ENCODE measurements at regions not wholly inside any gene's neighbourhood (a gene's known extent, or its start where the extent isn't known, plus 50 kb on each side); places are given as distances from the start of the nearest gene placed in this dataset.

DNA sequence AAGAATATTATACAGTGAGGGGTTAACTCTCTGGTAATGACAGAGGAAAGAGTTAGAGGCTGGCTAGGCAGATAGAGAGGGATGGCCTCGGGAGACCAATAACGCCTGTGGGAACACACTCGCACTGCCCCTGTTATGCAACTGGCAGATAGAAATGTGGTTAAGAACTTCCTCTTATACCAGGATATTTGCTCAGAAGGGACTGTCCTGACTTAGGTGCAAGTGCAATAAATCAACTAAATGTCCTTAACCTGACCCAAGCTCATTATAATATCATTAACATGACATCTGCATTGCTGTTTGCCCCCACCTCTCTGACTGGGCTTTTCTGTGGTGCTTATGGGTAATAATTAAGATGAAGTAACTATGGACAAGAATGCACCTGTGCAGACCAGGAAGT lies 1518.0 kb downstream of the NCAM2 start:
- no peaks in the 10 kb centered on the region for H3F3A ChIP-seq (ENCODE audit: insufficient read depth)
- no peak overlapping the region for H3K4me2 ChIP-seq (ENCODE audit: low read depth, low read length, poor library complexity, severe bottlenecking)
- H3K27ac ChIP-seq (ENCODE audit: low read depth, low read length), result no peak overlapping the region
- H4K20me1 ChIP-seq (ENCODE audit: low read depth, low read length), result no peaks in the 10 kb centered on the region
- no peaks in the 10 kb centered on the region; the same call in 1 of the 2 replicates for H3K36me3 ChIP-seq (ENCODE audit: low read length)
- no peak overlapping the region for H3K4me3 ChIP-seq (ENCODE audit: insufficient read depth, low read length, poor library complexity, severe bottlenecking)
- H3K9me3 ChIP-seq (ENCODE audit: insufficient read depth, low read length), result peaks cover 6% of the 10 kb centered on the region; the same call in 1 of the 2 replicates
- TF ChIP-seq, protein P1, sequence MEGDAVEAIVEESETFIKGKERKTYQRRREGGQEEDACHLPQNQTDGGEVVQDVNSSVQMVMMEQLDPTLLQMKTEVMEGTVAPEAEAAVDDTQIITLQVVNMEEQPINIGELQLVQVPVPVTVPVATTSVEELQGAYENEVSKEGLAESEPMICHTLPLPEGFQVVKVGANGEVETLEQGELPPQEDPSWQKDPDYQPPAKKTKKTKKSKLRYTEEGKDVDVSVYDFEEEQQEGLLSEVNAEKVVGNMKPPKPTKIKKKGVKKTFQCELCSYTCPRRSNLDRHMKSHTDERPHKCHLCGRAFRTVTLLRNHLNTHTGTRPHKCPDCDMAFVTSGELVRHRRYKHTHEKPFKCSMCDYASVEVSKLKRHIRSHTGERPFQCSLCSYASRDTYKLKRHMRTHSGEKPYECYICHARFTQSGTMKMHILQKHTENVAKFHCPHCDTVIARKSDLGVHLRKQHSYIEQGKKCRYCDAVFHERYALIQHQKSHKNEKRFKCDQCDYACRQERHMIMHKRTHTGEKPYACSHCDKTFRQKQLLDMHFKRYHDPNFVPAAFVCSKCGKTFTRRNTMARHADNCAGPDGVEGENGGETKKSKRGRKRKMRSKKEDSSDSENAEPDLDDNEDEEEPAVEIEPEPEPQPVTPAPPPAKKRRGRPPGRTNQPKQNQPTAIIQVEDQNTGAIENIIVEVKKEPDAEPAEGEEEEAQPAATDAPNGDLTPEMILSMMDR (IDR thresholded peaks at IDR 0.05; ENCODE audit: insufficient read depth, low read length, poor library complexity, severe bottlenecking), result no peak
- TF ChIP-seq EZH2phosphoT487 (conservative IDR thresholded peaks at IDR 0.05; ENCODE audit: low read length), result no peak
- H3K9me2 ChIP-seq (replicated peaks; ENCODE audit: insufficient read depth, low read length), result no peaks in the 10 kb centered on the region
- no peaks in the 10 kb centered on the region for H3K27me3 ChIP-seq (ENCODE audit: low read length)
- no peak overlapping the region for H3K9ac ChIP-seq (ENCODE audit: low read length)
- no peaks in the 10 kb centered on the region for H3K79me2 ChIP-seq (ENCODE audit: insufficient read depth, low read length)
- no peak overlapping the region for H2AFZ ChIP-seq (ENCODE audit: low read depth, low read length, severe bottlenecking)

DNA sequence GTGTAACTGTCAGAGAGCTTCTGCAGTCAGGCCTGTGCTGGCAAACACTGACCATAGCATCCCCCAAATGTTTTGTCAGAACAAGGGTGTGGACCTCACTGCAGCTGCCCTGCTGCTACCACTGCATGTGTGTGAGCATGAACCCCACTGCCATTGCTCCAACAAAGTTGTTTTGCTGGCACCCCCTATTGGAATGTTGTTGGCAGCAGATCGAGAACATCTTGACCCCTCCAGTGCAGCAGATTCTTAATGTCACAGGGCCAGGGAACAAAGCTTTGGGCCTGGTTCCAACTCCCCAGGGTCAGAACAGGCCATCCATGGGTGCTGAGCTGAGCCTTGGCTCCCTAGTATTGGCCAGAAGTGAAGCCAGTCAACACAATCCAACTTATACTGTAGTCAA lies 1537.4 kb downstream of the NCAM2 start:
- Histone ChIP-seq H3K9me3 (ENCODE audit: insufficient read depth, low read length) (peaks cover 19% of the 10 kb centered on the region; the same call in 1 of the 2 replicates), H4K20me1 (ENCODE audit: low read depth, low read length) (no peaks in the 10 kb centered on the region), H3K36me3 (ENCODE audit: low read length) (no peaks in the 10 kb centered on the region), H3K9me2 (replicated peaks; ENCODE audit: insufficient read depth, low read length) (no peaks in the 10 kb centered on the region), H3K27me3 (ENCODE audit: low read length) (no peaks in the 10 kb centered on the region), H2AFZ (ENCODE audit: low read depth, low read length, severe bottlenecking) (no peak overlapping the region), H3K9ac (ENCODE audit: low read length) (no peak overlapping the region), H3K4me3 (ENCODE audit: insufficient read depth, low read length, poor library complexity, severe bottlenecking) (no peak overlapping the region), H3K27ac (ENCODE audit: low read depth, low read length) (no peak overlapping the region), H3K4me2 (ENCODE audit: low read depth, low read length, poor library complexity, severe bottlenecking) (no peak overlapping the region), H3F3A (ENCODE audit: insufficient read depth) (no peaks in the 10 kb centered on the region), H3K79me2 (ENCODE audit: insufficient read depth, low read length) (no peaks in the 10 kb centered on the region)
- TF ChIP-seq, protein P1 (IDR thresholded peaks at IDR 0.05; ENCODE audit: insufficient read depth, low read length, poor library complexity, severe bottlenecking), result no peak
- TF ChIP-seq EZH2phosphoT487 (conservative IDR thresholded peaks at IDR 0.05; ENCODE audit: low read length), result no peak

DNA sequence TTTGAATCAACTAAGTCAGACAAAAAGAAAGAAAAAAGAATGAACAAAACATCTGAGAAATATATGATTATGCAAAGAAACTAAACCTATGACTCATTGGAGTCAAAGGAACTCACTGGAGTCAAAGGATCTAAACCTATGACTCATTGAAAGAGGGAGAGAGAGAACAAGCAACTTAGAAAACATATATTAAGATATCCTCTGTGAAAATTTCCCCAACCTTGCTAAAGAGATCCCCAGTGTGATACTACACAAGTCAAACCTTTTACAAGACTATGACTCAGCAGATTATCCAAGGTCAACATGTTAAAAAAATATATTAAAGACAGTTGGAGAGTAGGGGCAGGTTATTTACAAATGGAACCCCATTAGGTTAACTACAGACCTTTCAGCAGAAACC lies 1538.3 kb downstream of the NCAM2 start:
- Histone ChIP-seq H3F3A (ENCODE audit: insufficient read depth) (no peaks in the 10 kb centered on the region), H3K27ac (ENCODE audit: low read depth, low read length) (no peak overlapping the region), H3K4me2 (ENCODE audit: low read depth, low read length, poor library complexity, severe bottlenecking) (no peak overlapping the region), H2AFZ (ENCODE audit: low read depth, low read length, severe bottlenecking) (no peak overlapping the region), H3K9me2 (replicated peaks; ENCODE audit: insufficient read depth, low read length) (no peaks in the 10 kb centered on the region), H3K4me3 (ENCODE audit: insufficient read depth, low read length, poor library complexity, severe bottlenecking) (no peak overlapping the region), H3K9ac (ENCODE audit: low read length) (no peak overlapping the region), H4K20me1 (ENCODE audit: low read depth, low read length) (no peaks in the 10 kb centered on the region), H3K79me2 (ENCODE audit: insufficient read depth, low read length) (no peaks in the 10 kb centered on the region), H3K9me3 (ENCODE audit: insufficient read depth, low read length) (peaks cover 21% of the 10 kb centered on the region; the same call in 1 of the 2 replicates), H3K36me3 (ENCODE audit: low read length) (no peaks in the 10 kb centered on the region), H3K27me3 (ENCODE audit: low read length) (no peaks in the 10 kb centered on the region)
- TF ChIP-seq, protein P1 (IDR thresholded peaks at IDR 0.05; ENCODE audit: insufficient read depth, low read length, poor library complexity, severe bottlenecking), result no peak
- no peak for TF ChIP-seq EZH2phosphoT487 (conservative IDR thresholded peaks at IDR 0.05; ENCODE audit: low read length)
